A172 (cell line): ENCODE measurements at regions not wholly inside any gene's neighbourhood (a gene's known extent, or its start where the extent isn't known, plus 50 kb on each side); places are given as distances from the start of the nearest gene placed in this dataset.
A peak's percentile ranks its signal among the peaks of the same experiment; 100 is the strongest.

Experiments
- DNase-seq: peaks from one replicate; pipeline ENCODE4 v3.0.0-alpha.2; 2015; ENCODE audit warnings: low spot score

DNA sequence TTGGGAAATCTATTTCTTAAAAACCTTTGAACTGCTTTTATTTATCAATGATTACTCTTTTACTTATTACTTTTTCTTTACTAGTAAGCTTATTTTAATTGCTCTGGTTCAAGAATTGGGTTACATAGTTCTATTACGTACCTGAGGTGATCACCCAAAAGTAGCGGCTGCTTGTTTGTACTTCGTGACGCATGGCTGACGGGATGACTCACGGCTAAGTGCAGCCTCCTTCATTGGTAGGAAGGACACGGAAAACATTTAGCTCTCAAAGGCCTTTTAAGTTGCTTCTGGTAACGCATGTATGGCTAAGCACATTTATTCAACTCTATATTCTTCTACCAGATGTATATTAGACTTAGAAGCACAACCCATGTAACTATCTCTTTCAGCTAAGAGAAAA lies 285.8 kb upstream of the SP4 start:
- DNase-seq = peak; percentile 34

- no peak for DNase-seq
These were observed 281.1 kb upstream of the SP4 start for GRCh38 chr7:21146642-21147423.

- no peak for DNase-seq
These were observed 278.1 kb upstream of the SP4 start for GRCh38 chr7:21149809-21150208.

DNA sequence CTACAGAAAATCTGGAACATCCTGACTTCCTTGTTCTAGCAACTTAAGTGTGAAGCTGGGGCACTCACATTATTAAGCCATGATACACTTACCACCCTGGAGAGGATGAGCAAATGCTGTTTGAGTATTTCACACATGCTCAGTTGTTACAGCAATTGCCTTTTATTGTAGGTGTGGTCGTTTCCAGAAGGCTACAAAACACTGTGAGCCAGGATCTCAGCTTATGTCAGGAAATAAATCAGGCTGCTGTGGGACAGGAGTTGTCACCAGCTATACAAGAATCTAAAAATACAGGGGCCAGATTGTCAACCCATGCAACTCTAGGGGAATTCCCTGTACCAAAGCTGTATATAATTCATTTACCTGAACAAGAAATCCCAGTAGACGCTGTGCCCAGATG lies 273.3 kb upstream of the SP4 start:
- no peak for DNase-seq

DNA sequence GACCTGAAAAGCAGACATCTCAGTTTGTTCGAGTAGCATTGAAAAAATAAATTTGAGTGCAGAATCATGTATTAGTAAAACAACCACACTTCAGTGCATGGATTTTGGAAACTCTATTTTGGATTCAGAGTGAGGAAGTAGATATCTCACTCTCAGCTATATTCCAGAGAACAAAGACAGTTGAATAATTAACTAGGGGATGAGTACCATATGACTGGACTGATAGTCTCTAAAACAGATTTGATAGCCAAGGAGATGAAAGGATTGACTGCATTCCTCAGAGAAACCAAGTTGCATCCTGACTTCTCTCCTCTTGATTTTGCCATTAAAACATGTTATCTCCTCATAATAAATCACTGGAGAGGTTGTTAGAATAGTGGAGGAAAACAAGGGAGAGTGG lies 268.4 kb upstream of the SP4 start:
- no peak for DNase-seq

GRCh38 chr7:21160401-21160800 lies 267.5 kb upstream of the SP4 start:
- peak; percentile 9 for DNase-seq

GRCh38 chr7:21167942-21168341 lies 259.9 kb upstream of the SP4 start:
- no peak for DNase-seq

GRCh38 chr7:21169667-21170580 lies 258.0 kb upstream of the SP4 start:
- no peak for DNase-seq

DNA sequence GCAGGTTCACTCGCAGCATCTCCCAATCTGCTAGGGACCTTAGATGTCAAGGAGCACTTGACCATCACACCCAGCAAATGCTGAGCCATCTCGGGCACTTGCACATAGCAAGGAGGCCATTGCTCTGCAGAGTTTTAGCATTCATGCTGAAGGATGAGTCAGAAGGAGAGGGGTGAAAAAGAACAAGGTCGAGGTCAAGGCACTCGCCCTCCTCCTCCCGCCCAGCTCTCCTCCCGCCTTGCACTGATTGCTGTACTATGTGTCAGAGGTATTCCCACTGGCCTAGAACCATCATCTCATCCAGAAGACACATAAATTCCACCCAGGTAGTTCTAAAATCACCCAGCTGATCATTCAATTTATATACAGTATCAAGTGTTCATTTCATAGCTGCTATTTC lies 255.1 kb upstream of the SP4 start:
- DNase-seq = no peak

GRCh38 chr7:21173436-21173835 lies 254.4 kb upstream of the SP4 start:
- no peak for DNase-seq

- no peak for DNase-seq
These were observed 252.2 kb upstream of the SP4 start for GRCh38 chr7:21175714-21176113.

DNA sequence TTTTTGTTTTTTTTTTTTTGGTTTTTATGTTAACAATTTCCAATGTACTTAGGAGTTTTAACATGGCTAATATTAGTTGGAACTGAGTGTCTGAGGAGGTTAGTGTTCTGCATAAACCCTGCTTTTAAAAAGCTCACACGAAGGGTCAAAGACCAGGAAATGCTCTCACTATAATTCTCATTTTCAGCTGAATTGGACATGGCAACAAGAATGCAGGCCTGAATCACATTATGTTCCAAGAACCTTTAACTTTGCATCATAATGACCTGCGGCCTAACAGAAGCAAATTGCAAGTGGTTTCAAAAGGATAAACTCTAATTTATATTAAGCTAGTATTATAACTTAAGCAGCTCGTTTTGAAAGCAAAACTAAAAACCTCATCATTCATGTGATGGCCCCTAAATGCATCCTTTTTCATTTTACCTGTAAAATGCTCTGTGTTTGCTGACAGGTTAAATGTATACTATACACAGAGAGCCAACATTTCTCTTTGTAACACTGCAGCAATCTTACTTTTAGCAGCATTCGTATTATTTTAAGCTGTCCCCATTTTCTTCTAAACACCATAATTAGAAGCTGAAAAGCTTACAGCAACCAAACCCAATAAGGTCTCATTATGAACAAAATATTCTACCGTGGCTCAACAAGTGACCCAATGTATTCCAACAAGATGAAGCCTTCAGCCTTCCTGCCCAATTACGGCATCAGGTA lies 242.8 kb upstream of the SP4 start:
- no peak for DNase-seq

DNA sequence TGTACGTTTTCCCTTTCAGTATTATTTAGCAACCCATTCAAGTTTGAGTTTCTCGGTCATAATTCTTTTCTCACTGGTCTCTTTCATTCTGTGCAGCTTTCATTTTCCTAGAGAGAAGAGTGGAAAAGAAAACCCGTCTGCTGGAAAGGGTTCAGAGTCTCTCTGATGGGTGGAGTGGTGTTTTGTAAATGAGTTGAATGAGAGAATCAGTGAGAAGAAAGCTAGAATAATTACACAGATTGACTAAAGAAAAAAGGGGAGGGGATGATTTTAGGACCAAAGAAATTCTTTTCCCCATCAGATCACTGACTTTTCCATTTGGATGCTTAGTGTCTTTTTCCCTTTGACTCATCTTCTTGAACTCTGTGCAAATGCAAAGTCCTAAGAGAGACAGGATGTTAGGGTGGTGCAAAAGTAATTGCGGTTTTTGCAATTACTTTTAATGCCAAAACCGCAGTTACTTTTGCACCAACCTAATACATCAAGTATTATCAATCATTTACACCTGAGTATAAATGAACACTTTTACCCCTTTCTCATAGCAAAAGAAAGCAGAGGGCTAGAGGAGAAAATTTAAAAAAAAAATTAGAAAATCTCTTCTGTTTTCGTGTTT lies 242.1 kb upstream of the SP4 start:
- no peak for DNase-seq

DNA sequence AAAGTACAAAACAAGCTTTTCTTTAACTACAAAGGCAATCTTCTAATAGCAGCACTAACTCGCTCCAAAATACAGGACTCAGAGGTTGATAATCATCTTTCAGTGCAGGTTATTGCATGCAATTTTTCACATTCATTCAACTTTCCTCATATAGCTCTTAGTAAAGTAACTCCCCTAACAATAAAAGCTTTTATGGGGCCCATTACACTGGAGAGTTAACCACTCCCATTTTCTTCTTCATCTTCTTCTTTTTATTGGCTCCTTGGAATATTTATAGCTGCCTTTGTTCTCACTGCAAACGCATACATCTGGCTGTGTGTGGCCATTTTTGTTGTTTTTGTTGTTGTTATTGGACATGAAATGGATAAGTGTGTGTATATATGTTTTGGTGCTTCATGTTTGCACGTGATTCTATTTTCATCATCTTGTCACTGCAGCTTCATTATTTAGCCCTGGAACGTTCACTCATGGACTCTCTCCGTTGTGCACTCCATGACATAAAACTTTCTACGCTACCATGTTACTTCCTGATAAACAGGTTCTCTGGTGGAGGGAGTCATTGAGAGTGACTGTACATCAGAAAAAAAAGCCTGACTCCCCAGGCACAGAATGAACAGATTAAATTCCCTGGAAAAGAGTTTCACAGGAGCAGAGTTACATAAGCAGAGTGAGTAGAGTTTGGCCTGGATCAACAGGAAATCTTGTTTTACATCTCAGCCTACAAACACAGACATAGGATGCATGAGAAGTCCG lies 236.4 kb upstream of the SP4 start:
- no peak for DNase-seq

DNA sequence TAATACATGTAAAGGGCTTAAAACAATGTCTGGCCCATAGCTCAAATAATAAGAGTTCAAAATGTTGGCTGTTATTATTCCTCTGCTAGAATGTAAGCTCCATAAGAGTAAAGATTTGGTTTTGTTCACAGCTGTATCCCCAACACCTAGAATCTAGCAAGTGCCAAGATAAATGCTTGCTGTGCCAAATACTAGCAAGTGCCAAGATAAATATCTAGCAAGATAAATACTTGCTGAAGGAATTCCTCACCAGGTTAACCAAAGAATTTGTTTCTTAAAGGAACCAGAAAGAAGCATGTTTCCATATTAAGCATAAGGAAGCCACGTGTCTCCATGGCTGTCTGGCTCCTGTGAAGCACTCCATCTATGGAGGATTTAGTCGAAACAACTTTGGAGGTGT lies 235.2 kb upstream of the SP4 start:
- peak; percentile 39 for DNase-seq

DNA sequence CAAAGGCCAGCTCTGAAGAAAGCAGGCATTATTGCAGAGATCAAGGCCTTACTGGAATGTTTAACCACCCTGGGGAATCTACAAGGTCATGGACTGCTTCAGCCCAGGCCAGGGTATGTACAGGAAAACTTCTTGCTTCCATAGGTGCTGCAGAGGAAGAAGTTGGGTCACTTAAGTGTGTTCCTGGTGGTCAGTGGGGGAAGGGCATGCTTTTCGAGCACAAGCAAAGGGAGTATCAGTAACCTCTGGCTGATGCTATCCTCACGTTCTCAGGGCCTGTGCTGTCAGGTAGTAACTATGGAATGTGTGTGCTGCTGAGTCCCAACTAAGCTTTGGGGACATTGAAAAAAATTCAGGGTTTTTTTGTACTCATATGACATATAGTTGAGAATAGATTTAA lies 234.0 kb upstream of the SP4 start:
- DNase-seq = no peak

GRCh38 chr7:21194936-21195335 lies 232.9 kb upstream of the SP4 start:
- DNase-seq = no peak

GRCh38 chr7:21198921-21199320 lies 229.0 kb upstream of the SP4 start:
- no peak for DNase-seq

- no peak for DNase-seq
These were observed 227.4 kb upstream of the SP4 start for GRCh38 chr7:21200503-21200902.

DNA sequence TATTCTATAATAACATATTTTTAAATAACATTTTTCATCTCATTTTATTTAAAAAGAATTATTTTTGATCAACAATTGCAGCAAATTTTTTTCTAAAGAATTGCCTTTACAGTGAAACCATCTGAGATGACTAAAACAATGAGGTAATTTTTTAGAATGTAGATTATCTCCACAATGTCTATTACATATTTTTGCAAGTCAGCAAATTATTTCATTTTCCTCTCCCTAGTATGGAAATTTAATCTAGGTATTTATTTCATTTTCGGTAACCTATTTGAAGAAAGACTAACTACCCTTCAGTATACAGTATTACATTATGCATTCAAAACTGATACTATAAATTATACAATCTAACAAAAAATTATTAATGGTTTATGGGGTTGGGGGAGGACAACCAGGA lies 213.2 kb upstream of the SP4 start:
- no peak for DNase-seq

DNA sequence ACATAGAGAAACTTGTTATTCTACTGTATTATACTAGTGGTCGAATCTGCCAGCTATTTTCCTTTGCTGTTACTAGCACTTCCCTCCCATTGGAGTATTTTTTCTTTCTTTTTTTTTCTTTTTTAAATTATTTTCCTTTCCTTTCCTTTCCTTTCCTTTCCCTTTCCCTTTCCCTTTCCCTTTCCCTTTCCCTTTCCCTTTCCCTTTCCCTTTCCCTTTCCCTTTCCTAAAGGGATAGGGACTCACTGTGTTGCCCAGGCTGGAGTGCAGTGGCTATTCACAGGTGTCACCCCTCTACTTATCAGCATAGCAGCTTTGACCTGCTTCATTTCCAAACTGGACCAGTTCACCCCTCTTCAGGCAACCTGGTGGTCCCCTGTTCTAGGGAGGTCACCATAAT lies 212.6 kb upstream of the SP4 start:
- DNase-seq = no peak
